ENCODE measurements at regions not wholly inside any gene's neighbourhood (a gene's known extent, or its start where the extent isn't known, plus 50 kb on each side); places are given as distances from the start of the nearest gene placed in this dataset.

- WGBS (ENCODE audit: insufficient coverage) = 89% methylated on average over 6 of the region's 6 CpGs
- Mint-ChIP-seq H3K36me3 (no peaks in the 10 kb centered on the region), H3K4me3 (no peak overlapping the region), H3K27me3 (ENCODE audit: low read depth in 2 of 2) (peaks cover 8 to 10% of the 10 kb centered on the region in 2 donors), H3K4me1 (no peaks in the 10 kb centered on the region), H3K27ac (no peak overlapping the region), H3K9me3 (no peaks in the 10 kb centered on the region)
- intact Hi-C loops (cut with micrococcal nuclease) = no loop called here
- ATAC-seq (no peak), DNase-seq (no peak)
- Histone ChIP-seq H3K9me3 (ENCODE audit: control insufficient read depth, insufficient read depth, low read length) (no peaks in the 10 kb centered on the region), H3K27me3 (ENCODE audit: control insufficient read depth, insufficient read depth, low read length) (no peaks in the 10 kb centered on the region), H3K27ac (ENCODE audit: low read length) (no peak overlapping the region), H3K36me3 (ENCODE audit: control insufficient read depth, insufficient read depth, low read length) (no peaks in the 10 kb centered on the region), H3K4me1 (ENCODE audit: control insufficient read depth, insufficient read depth, low read length) (no peaks in the 10 kb centered on the region), H3K4me3 (ENCODE audit: low read length) (no peak overlapping the region)
- TF ChIP-seq, protein P1, sequence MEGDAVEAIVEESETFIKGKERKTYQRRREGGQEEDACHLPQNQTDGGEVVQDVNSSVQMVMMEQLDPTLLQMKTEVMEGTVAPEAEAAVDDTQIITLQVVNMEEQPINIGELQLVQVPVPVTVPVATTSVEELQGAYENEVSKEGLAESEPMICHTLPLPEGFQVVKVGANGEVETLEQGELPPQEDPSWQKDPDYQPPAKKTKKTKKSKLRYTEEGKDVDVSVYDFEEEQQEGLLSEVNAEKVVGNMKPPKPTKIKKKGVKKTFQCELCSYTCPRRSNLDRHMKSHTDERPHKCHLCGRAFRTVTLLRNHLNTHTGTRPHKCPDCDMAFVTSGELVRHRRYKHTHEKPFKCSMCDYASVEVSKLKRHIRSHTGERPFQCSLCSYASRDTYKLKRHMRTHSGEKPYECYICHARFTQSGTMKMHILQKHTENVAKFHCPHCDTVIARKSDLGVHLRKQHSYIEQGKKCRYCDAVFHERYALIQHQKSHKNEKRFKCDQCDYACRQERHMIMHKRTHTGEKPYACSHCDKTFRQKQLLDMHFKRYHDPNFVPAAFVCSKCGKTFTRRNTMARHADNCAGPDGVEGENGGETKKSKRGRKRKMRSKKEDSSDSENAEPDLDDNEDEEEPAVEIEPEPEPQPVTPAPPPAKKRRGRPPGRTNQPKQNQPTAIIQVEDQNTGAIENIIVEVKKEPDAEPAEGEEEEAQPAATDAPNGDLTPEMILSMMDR (IDR thresholded peaks at IDR 0.05) = no peak
Measured at GRCh38 chr5:14967166-14967565, 95.6 kb upstream of the ANKH start.

- DNase-seq (no peak), ATAC-seq (no peak)
- Mint-ChIP-seq H3K4me1 (no peaks in the 10 kb centered on the region), H3K27me3 (ENCODE audit: low read depth in 2 of 2) (peaks cover 8 to 10% of the 10 kb centered on the region in 2 donors), H3K27ac (no peak overlapping the region), H3K36me3 (no peaks in the 10 kb centered on the region), H3K9me3 (no peaks in the 10 kb centered on the region), H3K4me3 (no peak overlapping the region)
- H3K9me3 ChIP-seq (ENCODE audit: control insufficient read depth, insufficient read depth, low read length) = no peaks in the 10 kb centered on the region
- no peaks in the 10 kb centered on the region for H3K36me3 ChIP-seq (ENCODE audit: control insufficient read depth, insufficient read depth, low read length)
- H3K4me1 ChIP-seq (ENCODE audit: control insufficient read depth, insufficient read depth, low read length) = no peaks in the 10 kb centered on the region
- intact Hi-C loops (cut with micrococcal nuclease) = no loop called here
- TF ChIP-seq, protein P1 (IDR thresholded peaks at IDR 0.05) = no peak
- WGBS (ENCODE audit: insufficient coverage) = no CpG with 5 or more reads among the region's 1 CpG
- no peak overlapping the region for H3K27ac ChIP-seq (ENCODE audit: low read length)
- H3K27me3 ChIP-seq (ENCODE audit: control insufficient read depth, insufficient read depth, low read length) = no peaks in the 10 kb centered on the region
- H3K4me3 ChIP-seq (ENCODE audit: low read length) = no peak overlapping the region
Measured at GRCh38 chr5:14965815-14966214, 94.2 kb upstream of the ANKH start.

DNA sequence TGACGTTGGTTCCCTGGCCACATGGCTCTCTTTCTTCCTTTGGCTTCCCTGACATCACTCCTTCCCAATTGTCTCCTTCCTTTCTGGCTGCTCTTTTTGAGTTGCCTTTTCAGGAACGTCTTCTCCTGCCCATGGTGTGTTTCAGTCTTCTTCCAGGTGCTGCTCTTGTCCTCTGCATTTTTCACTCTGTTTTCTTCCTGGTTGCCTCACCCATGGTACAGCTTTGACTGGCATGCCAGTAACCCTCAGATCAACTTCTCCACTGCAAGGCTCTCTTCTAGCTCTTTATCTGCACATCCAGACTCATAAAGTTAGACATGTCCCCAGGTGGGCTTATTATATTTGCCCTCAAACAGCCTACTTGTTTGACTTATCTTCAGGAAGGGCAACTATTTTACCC, 91.0 kb upstream of the ANKH start:
- peaks cover 6 to 8% of the 10 kb centered on the region in 2 donors for H3K27me3 Mint-ChIP-seq (ENCODE audit: low read depth in 2 of 2)
- 78% methylated on average over 2 of the region's 2 CpGs for WGBS (ENCODE audit: insufficient coverage)
- DNase-seq = no peak
- H3K4me3 ChIP-seq (ENCODE audit: low read length) = no peak overlapping the region
- no peaks in the 10 kb centered on the region for H3K27me3 ChIP-seq (ENCODE audit: control insufficient read depth, insufficient read depth, low read length)
- no peak overlapping the region for H3K4me3 Mint-ChIP-seq
- H3K9me3 ChIP-seq (ENCODE audit: control insufficient read depth, insufficient read depth, low read length) = no peaks in the 10 kb centered on the region
- no peaks in the 10 kb centered on the region for H3K4me1 Mint-ChIP-seq
- no peaks in the 10 kb centered on the region for H3K4me1 ChIP-seq (ENCODE audit: control insufficient read depth, insufficient read depth, low read length)
- H3K36me3 Mint-ChIP-seq = no peaks in the 10 kb centered on the region
- no peaks in the 10 kb centered on the region for H3K9me3 Mint-ChIP-seq
- intact Hi-C loops (cut with micrococcal nuclease) = no loop called here
- no peak overlapping the region for H3K27ac Mint-ChIP-seq
- H3K36me3 ChIP-seq (ENCODE audit: control insufficient read depth, insufficient read depth, low read length) = no peaks in the 10 kb centered on the region
- ATAC-seq = no peak
- TF ChIP-seq, protein P1 (IDR thresholded peaks at IDR 0.05) = no peak
- no peak overlapping the region for H3K27ac ChIP-seq (ENCODE audit: low read length)

DNA sequence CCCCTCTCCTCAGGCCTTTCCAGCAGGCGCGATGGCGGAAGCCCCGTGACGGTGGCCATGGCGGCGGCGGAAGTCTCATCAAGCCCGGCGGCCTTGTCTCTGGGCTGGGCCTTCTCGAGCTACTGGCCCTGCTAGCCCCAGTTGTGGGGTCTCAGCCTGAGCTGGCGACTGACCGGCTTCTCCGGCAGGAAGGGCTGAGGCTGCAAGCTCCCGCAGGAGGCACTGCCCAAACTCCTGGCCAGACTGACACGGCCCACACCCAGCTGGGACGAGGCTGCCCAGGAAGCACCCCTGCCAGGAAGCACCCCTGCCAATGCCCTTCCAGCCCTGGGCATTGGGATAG, 88.5 kb upstream of the ANKH start:
- Histone ChIP-seq H3K9me3 (ENCODE audit: control insufficient read depth, insufficient read depth, low read length) (no peaks in the 10 kb centered on the region), H3K27me3 (ENCODE audit: control insufficient read depth, insufficient read depth, low read length) (no peaks in the 10 kb centered on the region), H3K27ac (ENCODE audit: low read length) (no peak overlapping the region), H3K4me3 (ENCODE audit: low read length) (no peak overlapping the region), H3K4me1 (ENCODE audit: control insufficient read depth, insufficient read depth, low read length) (no peaks in the 10 kb centered on the region), H3K36me3 (ENCODE audit: control insufficient read depth, insufficient read depth, low read length) (no peaks in the 10 kb centered on the region)
- intact Hi-C loops (cut with micrococcal nuclease) = no loop called here
- Mint-ChIP-seq H3K27ac (no peak overlapping the region), H3K27me3 (ENCODE audit: low read depth in 2 of 2) (peaks cover 4 to 8% of the 10 kb centered on the region in 2 donors), H3K4me3 (no peak overlapping the region), H3K36me3 (no peaks in the 10 kb centered on the region), H3K4me1 (no peaks in the 10 kb centered on the region), H3K9me3 (no peaks in the 10 kb centered on the region)
- no peak for ATAC-seq
- no peak for DNase-seq
- TF ChIP-seq, protein P1 (IDR thresholded peaks at IDR 0.05) = no peak
- 94% methylated on average over 17 of the region's 17 CpGs for WGBS (ENCODE audit: insufficient coverage)

All from natural killer cell (primary cell).